Gastroesophageal sphincter (tissue), 4 donors: ENCODE measurements at regions not wholly inside any gene's neighbourhood (a gene's known extent, or its start where the extent isn't known, plus 50 kb on each side); places are given as distances from the start of the nearest gene placed in this dataset.

Source experiments
- ATAC-seq: fragments of 150-250 bp; one replicate; pipeline ENCODE4 v1.9.1; 2016; ENCODE audit warnings: mild to moderate bottlenecking, moderate library complexity
- H3K27ac ChIP-seq, 4 donors: fragments of 200-600 bp; sonication (generic) in 3 of 4; 1 replicate in 3 of 4; 2 replicates in 1 of 4; pipeline ENCODE4 v1.5.1; 2016 to 2019
- H3K27me3 ChIP-seq: fragments of 200-600 bp; sonication (generic); one replicate; pipeline ENCODE4 v1.5.1; 2019
- H3K36me3 ChIP-seq, 2 donors: fragments of 200-600 bp; sonication (generic); one replicate each; pipeline ENCODE4 v1.5.1; 2019; ENCODE audit warnings: control low read depth in 1 of 2
- H3K4me1 ChIP-seq, 3 donors: fragments of 200-600 bp; sonication (generic); 1 replicate in 2 of 3; 2 replicates in 1 of 3; pipeline ENCODE4 v1.5.1; 2016 to 2019; ENCODE audit warnings: control low read depth in 2 of 3
- H3K4me3 ChIP-seq, 2 donors: fragments of 200-600 bp; sonication (generic); one replicate each; pipeline ENCODE4 v1.5.1; 2019; ENCODE audit warnings: mild to moderate bottlenecking in 1 of 2, moderate library complexity in 1 of 2
- H3K9me3 ChIP-seq, 3 donors: fragments of 200-600 bp; sonication (generic); one replicate each; pipeline ENCODE4 v1.5.1; 2017 to 2019; ENCODE audit warnings: control low read depth in 2 of 3
- CTCF ChIP-seq, 4 experiments: fragments of 200-600 bp in 2 of 4; fragments of 450-650 bp in 2 of 4; sonication (generic) in 1 of 4; IDR thresholded peaks; one replicate each; pipeline ENCODE4 v1.5.1; 2017 to 2019; ENCODE audit warnings: antibody characterized with exemption in 4 of 4, mild to moderate bottlenecking in 2 of 4, moderate library complexity in 2 of 4
- EP300 ChIP-seq: sonication (generic); formaldehyde crosslinking; IDR thresholded peaks from one replicate; pipeline ENCODE4 v1.6.1; 2017; ENCODE audit warnings: antibody characterized with exemption, mild to moderate bottlenecking
- POLR2A ChIP-seq, 2 donors: fragments of 450-650 bp; IDR thresholded peaks; one replicate each; pipeline ENCODE4 v1.6.1; 2017; ENCODE audit warnings: antibody characterized with exemption in 2 of 2, mild to moderate bottlenecking in 2 of 2, moderate library complexity in 1 of 2
- POLR2AphosphoS5 ChIP-seq: sonication (generic); formaldehyde crosslinking; IDR thresholded peaks from one replicate; pipeline ENCODE4 v1.6.1; 2017; ENCODE audit warnings: antibody characterized with exemption
- WGBS, 2 donors: methylation state at CpG; one replicate each; pipeline ENCODE4 v1.1.5; 2018; ENCODE audit warnings: low coverage in 1 of 2; 5-methylcytosine and 5-hydroxymethylcytosine counted together

- H3K4me3 ChIP-seq: no peak overlapping the region
- H3K27ac ChIP-seq: no peak overlapping the region
- H3K36me3 ChIP-seq: no peaks in the 10 kb centered on the region
- H3K4me1 ChIP-seq: no peaks in the 10 kb centered on the region
- ATAC-seq: no peak
- no peak for TF ChIP-seq POLR2AphosphoS5
- TF ChIP-seq CTCF (IDR thresholded peaks at IDR 0.05): no peak
- TF ChIP-seq POLR2A (IDR thresholded peaks at IDR 0.05): no peak
- no peak for TF ChIP-seq EP300
- H3K9me3 ChIP-seq: no peaks in the 10 kb centered on the region
- no peaks in the 10 kb centered on the region for H3K27me3 ChIP-seq
These were observed 95.5 kb upstream of the COL3A1 start for GRCh38 chr2:188878716-188879115.

- Histone ChIP-seq H3K4me1 (no peaks in the 10 kb centered on the region), H3K27ac (no peak overlapping the region), H3K4me3 (no peak overlapping the region), H3K27me3 (no peaks in the 10 kb centered on the region), H3K9me3 (no peaks in the 10 kb centered on the region), H3K36me3 (no peaks in the 10 kb centered on the region)
- ATAC-seq: no peak
- no peak for TF ChIP-seq EP300
These were observed 93.4 kb upstream of the COL3A1 start for GRCh38 chr2:188880740-188881139.

- Histone ChIP-seq H3K4me3 (no peak overlapping the region), H3K9me3 (no peaks in the 10 kb centered on the region), H3K27me3 (no peaks in the 10 kb centered on the region), H3K4me1 (no peaks in the 10 kb centered on the region), H3K27ac (no peak overlapping the region), H3K36me3 (no peaks in the 10 kb centered on the region)
- 86 to 100% methylated on average over 1 of the region's 1 CpG for WGBS, 2 donors
- ATAC-seq: no peak
- TF ChIP-seq POLR2AphosphoS5 (no peak), EP300 (no peak), POLR2A (IDR thresholded peaks at IDR 0.05) (no peak), CTCF (IDR thresholded peaks at IDR 0.05) (no peak)
These were observed 92.7 kb upstream of the COL3A1 start for GRCh38 chr2:188881434-188881833.

- Histone ChIP-seq H3K27me3 (no peaks in the 10 kb centered on the region), H3K4me3 (no peak overlapping the region), H3K36me3 (no peaks in the 10 kb centered on the region), H3K9me3 (peaks cover 0 to 5% (median 1%) of the 10 kb centered on the region in 3 donors), H3K4me1 (no peaks in the 10 kb centered on the region), H3K27ac (no peak overlapping the region)
- ATAC-seq: no peak
- WGBS, 2 donors: 71 to 83% methylated on average over 1 of the region's 1 CpG
- TF ChIP-seq CTCF (IDR thresholded peaks at IDR 0.05) (no peak), POLR2AphosphoS5 (no peak), POLR2A (IDR thresholded peaks at IDR 0.05) (no peak), EP300 (no peak)
These were observed 90.1 kb upstream of the COL3A1 start for GRCh38 chr2:188884046-188884445.

- H3K9me3 ChIP-seq: peaks cover 0 to 8% (median 3%) of the 10 kb centered on the region in 3 donors
- ATAC-seq: no peak
- TF ChIP-seq POLR2AphosphoS5: no peak
- no peak for TF ChIP-seq CTCF (IDR thresholded peaks at IDR 0.05)
- TF ChIP-seq POLR2A (IDR thresholded peaks at IDR 0.05): no peak
- TF ChIP-seq EP300: no peak
- no peaks in the 10 kb centered on the region for H3K27me3 ChIP-seq
- H3K4me3 ChIP-seq: no peak overlapping the region
- no peak overlapping the region for H3K27ac ChIP-seq
- no peaks in the 10 kb centered on the region for H3K36me3 ChIP-seq
- no peaks in the 10 kb centered on the region for H3K4me1 ChIP-seq
- WGBS, 2 donors: 79 to 88% methylated on average over 3 of the region's 3 CpGs
These were observed 89.7 kb upstream of the COL3A1 start for GRCh38 chr2:188884517-188884916.

GRCh38 chr2:188889187-188889586 lies 85.0 kb upstream of the COL3A1 start:
- peaks cover 2 to 23% (median 5%) of the 10 kb centered on the region in 3 donors for H3K4me1 ChIP-seq
- no peaks in the 10 kb centered on the region for H3K27me3 ChIP-seq
- no peak for TF ChIP-seq EP300
- no peak for TF ChIP-seq POLR2A (IDR thresholded peaks at IDR 0.05)
- no peak for TF ChIP-seq POLR2AphosphoS5
- no peak for TF ChIP-seq CTCF (IDR thresholded peaks at IDR 0.05)
- WGBS, 2 donors: 92 to 97% methylated on average over 1 to 2 of the region's 2 CpGs
- ATAC-seq: no peak
- peaks cover 0 to 8% (median 3%) of the 10 kb centered on the region in 3 donors for H3K9me3 ChIP-seq
- no peak overlapping the region for H3K27ac ChIP-seq
- no peak overlapping the region for H3K4me3 ChIP-seq
- H3K36me3 ChIP-seq: no peaks in the 10 kb centered on the region
